Iris pigment epithelial cell (primary cell): ENCODE measurements at regions not wholly inside any gene's neighbourhood (a gene's known extent, or its start where the extent isn't known, plus 50 kb on each side); places are given as distances from the start of the nearest gene placed in this dataset.
"Not testable (repeated sequence)": the region's sequence is repeated elsewhere in the genome, so short reads cannot be mapped to it uniquely, and the experiment has no call there.

Experiments used
- DNase-seq: peaks from one replicate; pipeline ENCODE4 v3.0.0-alpha.2; 2011; ENCODE audit warnings: low read depth

DNA sequence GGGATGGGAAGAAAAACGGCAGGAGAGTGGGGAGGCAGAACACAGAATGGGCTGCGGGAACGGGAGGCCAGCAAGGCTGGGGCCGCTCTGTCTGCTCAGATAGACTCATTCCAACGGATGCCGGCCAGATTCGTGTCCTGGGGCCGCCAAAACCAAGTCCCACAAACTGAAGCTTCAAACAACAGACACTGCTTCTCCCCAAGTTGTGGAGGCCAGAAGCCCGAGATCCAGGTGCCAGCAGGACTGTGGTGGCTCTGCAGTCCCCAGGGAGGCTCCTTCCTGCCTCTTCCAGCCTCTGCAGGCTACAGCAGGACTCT lies 100.6 kb downstream of the ADRA2C start:
- DNase-seq, result no peak

DNA sequence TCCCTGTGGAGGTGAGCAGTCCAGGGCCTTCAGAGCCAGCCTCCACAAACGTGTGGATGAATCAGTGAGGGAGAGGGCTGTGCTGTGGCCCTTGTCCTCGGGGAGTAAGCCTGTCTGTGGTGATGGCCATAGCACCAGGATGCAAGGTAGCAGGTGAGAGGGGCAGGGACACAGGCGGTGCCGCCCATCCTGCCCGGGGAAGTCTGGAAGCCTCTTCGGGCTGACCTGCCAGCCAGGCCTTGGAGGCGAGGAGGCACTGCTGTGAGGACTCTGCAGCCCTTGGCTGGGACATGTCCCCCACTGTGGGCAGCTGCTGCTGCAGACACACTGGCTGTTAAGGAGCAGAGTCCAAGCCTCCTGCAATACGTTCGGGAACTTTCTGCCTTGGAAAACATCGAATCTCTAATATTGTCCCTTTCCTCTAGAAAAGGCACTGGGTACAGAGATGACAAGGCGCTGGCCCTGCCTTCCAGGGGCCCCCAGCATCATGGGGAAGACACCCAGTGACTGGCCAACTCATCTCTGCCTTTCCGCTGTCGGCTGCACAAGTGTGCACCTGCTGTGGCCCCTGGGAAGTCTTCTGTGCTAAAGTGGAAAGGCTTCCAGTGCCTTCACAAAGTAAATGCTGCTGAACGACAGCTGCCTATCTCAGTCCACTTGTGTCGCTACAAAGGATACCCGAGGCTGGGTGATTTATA lies 101.4 kb downstream of the ADRA2C start:
- no peak for DNase-seq

DNA sequence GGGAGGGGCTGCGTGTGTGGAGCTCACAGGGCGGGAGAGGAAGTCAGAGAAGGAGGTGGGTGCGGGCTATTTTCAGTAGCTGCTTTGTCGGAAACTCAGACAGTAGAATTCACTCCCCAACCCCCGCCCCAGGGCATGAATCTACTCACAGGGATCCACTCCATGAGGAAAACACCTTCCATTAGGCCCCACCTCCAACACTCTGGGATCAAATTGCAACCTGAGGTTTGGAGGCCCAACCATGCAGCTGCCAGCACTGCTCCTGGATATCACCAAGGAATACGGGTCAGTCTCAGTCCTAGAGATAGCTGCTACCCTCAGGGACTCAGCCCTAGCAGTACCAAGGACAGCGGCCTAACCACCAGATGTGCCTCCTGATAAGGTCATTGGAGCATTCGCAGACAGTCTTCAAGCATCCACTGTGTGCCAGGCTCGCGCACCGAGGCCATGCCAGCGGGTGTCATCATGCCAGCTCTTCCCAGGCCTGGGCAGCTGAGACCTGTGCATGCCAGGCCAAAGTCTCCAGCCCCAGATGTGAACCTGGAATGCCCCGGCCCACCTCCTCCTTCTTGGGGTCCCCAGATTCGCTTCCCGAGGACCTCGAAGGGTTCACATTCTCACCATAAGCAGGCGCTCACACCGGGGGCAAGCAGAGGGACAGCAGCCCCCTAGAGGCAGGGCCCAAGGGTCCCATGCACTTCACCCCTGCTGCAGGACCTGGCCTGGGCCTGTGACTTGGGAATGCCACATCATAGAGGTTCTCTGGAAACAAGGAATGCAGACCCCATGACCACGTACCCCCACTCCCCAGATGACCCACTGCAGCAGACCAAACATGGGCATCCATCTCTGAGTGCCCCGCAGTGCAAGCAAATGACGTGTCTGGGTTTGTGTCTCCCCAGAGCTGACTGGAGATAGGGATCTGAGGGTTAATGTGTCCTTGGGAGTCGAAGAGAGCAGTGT lies 102.3 kb downstream of the ADRA2C start:
- peak; percentile 11 for DNase-seq

- no peak for DNase-seq
These were observed 103.0 kb downstream of the ADRA2C start for GRCh38 chr4:3869174-3869572.

GRCh38 chr4:3869661-3870566 lies 103.7 kb downstream of the ADRA2C start:
- no peak for DNase-seq

GRCh38 chr4:3870567-3870962 lies 104.4 kb downstream of the ADRA2C start:
- no peak for DNase-seq

GRCh38 chr4:3871181-3871852 lies 105.1 kb downstream of the ADRA2C start:
- no peak for DNase-seq

DNA sequence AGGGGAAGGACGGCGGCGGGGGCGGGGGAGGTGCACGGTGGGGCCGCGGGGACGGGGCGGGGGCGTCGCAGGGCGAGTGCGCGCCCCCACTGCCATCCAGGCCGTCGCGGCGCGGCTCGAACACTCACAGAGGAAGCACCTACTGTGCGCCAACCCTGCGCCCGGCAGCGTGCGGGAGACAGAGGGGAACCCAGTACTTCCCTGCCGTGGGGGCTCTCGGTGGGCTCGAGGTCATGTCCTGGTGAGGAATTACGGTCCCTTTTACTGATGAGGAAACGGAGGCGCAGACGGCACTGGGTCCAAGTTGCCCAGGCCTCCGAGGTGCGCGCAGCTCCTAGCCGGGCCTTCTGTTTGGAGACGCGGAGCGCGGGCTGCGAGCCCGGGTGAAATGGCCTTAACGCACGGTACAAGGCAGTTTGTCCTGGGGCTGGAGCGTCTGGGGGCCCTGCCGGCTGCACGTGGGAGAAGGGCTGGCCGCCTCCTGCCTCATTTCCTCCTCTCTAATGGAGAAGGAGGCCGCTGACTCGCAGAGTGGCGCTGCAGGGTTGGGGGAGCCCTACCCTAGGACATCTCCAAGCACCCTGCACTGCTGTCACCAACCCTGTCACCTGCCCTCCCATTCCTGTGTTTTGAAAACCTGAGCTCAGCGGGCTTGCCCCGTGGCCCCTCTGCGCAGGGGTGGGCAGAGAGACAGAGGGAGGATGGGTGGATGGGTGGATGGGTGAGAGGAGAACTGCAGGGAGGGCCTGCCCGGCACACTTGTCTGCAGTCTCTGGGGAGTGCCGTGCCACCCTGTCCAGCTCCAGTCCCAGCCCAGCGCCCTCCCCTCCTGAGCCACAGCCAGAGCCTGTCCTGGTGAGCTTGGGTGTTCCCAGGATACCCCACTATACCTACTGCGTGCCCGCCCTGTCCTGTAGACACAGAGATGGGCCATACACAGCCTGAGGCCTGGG lies 106.0 kb downstream of the ADRA2C start:
- DNase-seq, result peak; percentile 9

GRCh38 chr4:3872834-3873313 lies 106.7 kb downstream of the ADRA2C start:
- DNase-seq, result no peak

DNA sequence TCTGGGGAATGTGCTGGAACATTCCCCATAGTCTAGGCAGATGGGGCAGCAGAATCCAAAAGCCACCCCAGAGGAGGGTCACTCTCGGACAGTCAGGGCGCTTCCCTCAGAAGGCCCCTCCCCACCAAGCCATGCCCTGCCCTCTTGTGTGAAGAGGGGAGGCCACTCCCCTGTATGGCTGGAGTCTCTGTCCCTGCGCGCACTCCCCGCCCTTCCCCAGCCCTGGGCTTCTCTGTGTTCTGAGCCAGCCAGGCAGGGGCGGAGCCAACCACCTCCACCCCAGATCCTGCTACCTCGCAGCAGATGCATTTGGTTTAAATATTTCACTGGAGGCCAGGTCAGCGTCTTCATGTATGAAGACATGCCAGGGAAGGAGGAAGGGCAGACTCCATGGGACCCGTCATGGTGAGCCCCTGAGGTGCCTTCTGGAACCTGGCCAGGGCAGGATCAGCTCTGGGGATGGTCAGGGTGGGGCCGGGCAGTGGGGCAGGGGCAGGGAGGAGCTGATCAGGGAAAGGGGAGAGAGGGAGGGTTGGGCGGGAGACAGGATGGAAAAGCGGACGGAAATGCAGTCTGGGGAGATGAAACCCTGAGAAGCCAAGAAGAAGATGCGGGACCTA lies 107.3 kb downstream of the ADRA2C start:
- DNase-seq, result no peak

GRCh38 chr4:3874028-3874415 lies 107.8 kb downstream of the ADRA2C start:
- no peak for DNase-seq

- no peak for DNase-seq
These were observed 108.4 kb downstream of the ADRA2C start for GRCh38 chr4:3874525-3875110.

DNA sequence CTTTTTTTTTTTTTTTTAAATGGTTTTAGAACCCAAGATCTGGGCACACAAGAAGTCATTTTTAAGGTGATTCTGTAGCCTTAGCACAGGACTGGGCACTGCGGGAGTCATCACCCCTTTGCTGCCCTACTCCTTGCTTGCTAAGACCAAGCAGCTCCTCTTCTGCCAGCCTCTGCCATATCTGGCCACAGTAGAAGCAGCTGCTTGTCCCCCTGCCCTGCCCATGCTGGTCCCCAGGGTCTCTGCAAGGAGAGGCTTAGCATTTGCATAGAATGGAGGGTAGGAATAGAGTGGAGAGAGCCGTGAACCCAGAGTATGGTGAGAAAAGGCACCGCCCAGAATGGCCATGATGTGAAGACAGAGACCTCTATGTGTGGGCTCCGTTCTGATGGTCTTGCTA lies 109.3 kb downstream of the ADRA2C start:
- DNase-seq, result no peak

- not testable (repeated sequence) for DNase-seq
These were observed 110.1 kb downstream of the ADRA2C start for GRCh38 chr4:3876057-3876845.

- peak; percentile 20 for DNase-seq
These were observed 111.1 kb downstream of the ADRA2C start for GRCh38 chr4:3877236-3877635.

DNA sequence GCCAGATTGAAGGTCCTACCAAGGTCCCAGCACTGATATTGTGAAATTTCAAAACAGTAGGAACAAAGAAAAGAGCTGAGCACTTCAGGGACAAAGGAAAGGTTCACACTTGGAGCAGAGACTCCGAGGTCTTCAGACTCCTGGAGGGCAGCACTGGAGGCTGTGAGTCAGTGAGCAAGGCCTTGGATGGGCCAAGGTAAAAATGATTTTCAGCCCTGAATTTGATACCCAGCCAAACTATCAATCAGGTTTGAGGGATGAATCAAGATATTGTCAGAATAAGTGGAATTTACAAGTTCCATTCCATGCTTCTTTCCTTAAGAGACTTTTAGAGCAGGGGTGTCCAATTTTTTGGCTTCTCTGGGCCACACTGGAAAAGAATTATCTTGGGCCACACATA lies 111.7 kb downstream of the ADRA2C start:
- DNase-seq, result no peak

DNA sequence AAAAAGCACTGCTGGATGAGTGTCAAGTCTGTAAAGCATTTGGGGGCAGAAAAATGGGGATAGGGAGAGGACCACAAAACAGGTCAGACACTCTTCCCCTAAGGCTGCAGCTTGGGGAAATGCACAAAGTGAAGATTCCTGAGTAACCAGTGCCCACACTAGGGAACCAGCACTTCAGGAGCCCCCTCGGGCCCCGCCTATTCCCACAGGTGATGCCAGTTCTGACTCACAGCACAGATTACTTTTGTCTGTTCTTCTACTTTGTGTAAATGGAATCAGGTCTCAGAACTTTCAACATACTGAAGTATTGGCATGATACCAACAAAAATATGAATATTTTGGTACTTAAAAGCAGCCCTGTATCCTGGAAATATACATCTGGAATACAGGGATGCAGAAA lies 112.5 kb downstream of the ADRA2C start:
- DNase-seq, result no peak

DNA sequence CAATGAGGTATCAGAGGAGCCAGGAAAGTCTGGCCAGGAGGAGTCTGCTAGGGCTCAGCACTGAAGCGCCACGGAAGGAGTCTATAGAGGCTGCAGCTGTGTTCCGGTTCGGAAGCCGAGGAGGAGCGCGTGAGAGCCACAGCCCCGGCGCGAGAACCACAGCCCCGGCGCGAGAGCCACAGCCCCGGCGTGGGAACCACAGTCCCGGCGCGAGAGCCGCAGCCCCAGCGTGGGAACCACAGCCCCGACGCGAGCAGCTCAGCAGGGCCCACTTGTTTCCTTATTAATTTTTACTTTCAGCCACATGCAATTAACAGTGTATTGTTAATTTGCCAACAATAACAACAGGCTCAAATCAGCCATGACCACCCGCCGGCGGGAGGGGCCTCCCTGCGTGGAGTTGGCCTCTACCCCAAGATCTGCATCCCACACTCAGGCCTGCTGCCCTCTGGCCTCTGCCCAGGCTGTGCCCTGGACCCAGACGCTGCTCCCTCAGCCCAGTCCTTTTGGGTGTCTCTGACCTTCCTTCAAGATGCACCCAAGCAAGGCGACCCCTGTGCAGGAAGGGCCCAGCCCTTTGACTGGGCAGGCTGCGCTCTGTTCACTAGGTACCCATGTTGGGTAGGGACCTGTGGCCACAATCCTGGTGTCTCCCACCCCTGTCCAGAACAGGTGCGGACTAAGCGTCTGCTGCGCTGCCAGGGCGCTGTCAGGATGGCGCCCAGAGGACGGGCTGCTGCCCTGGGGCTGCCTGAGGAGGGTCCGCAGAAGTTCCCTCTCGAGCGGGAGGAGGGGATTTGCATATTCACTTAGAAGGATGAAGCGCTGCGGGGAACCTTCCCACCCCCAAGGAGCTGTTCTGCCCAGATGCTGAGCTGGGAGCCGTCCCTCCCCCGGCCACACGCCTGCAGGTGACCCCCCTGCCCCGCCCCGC lies 113.8 kb downstream of the ADRA2C start:
- no peak for DNase-seq
